Erythroblast (primary cell): ENCODE measurements at regions not wholly inside any gene's neighbourhood (a gene's known extent, or its start where the extent isn't known, plus 50 kb on each side); places are given as distances from the start of the nearest gene placed in this dataset.
"Not testable (repeated sequence)": the region's sequence is repeated elsewhere in the genome, so short reads cannot be mapped to it uniquely, and the experiment has no call there.

ENCODE experiments used
- DNase-seq, 2 experiments: peaks; one replicate each; lab custom pipeline; 2025; lab: John Stamatoyannopoulos, UW
- GATA1 ChIP-seq: IDR thresholded peaks from 2 replicates; pipeline ENCODE4 v1.6.1; 2011; ENCODE audit warnings: low read depth, mild to moderate bottlenecking, control low read depth, low read length, moderate library complexity
- POLR2A ChIP-seq: IDR thresholded peaks from 2 replicates; pipeline ENCODE4 v1.6.1; 2011; ENCODE audit warnings: mild to moderate bottlenecking, low read length

GRCh38 chr11:123357353-123357989 lies 72.6 kb upstream of the GRAMD1B start:
- DNase-seq, result no peak

GRCh38 chr11:123356539-123356938 lies 73.5 kb upstream of the GRAMD1B start:
- no peak for DNase-seq
- no peak for TF ChIP-seq POLR2A

More at GRCh38 chr11:123357353-123357989, 72.6 kb upstream of the GRAMD1B start:
- no peak for TF ChIP-seq GATA1
- TF ChIP-seq POLR2A, result no peak

- DNase-seq, result no peak
- TF ChIP-seq POLR2A (no peak), GATA1 (no peak)
Measured at GRCh38 chr11:123354371-123354975, 75.6 kb upstream of the GRAMD1B start.

- DNase-seq, result no peak
- TF ChIP-seq POLR2A, result no peak
- no peak for TF ChIP-seq GATA1
Measured at GRCh38 chr11:123351375-123351774, 78.7 kb upstream of the GRAMD1B start.

- TF ChIP-seq GATA1, result no peak
- TF ChIP-seq POLR2A, result no peak
- DNase-seq, result no peak
Measured at GRCh38 chr11:123349382-123349781, 80.7 kb upstream of the GRAMD1B start.

GRCh38 chr11:123344790-123345357 lies 85.2 kb upstream of the GRAMD1B start:
- no peak for TF ChIP-seq GATA1
- no peak for TF ChIP-seq POLR2A
- no peak for DNase-seq

- not testable (repeated sequence) for DNase-seq
Measured at GRCh38 chr11:123344188-123344587, 85.9 kb upstream of the GRAMD1B start.

GRCh38 chr11:123338997-123339752 lies 90.9 kb upstream of the GRAMD1B start:
- no peak for DNase-seq
- TF ChIP-seq GATA1 (no peak), POLR2A (no peak)

- no peak for DNase-seq
- TF ChIP-seq POLR2A (no peak), GATA1 (no peak)
Measured at GRCh38 chr11:123338266-123338800, 91.7 kb upstream of the GRAMD1B start.

- no peak for DNase-seq
- TF ChIP-seq POLR2A, result no peak
- no peak for TF ChIP-seq GATA1
Measured at GRCh38 chr11:123334925-123335324, 95.1 kb upstream of the GRAMD1B start.

- not testable (repeated sequence) for DNase-seq
Measured at GRCh38 chr11:123332577-123332976, 97.5 kb upstream of the GRAMD1B start.

- TF ChIP-seq POLR2A (no peak), GATA1 (no peak)
- no peak for DNase-seq
Measured at GRCh38 chr11:123330948-123331347, 99.1 kb upstream of the GRAMD1B start.

- TF ChIP-seq GATA1 (no peak), POLR2A (no peak)
- no peak for DNase-seq
Measured at GRCh38 chr11:123330471-123330870, 99.6 kb upstream of the GRAMD1B start.

- TF ChIP-seq POLR2A (no peak), GATA1 (no peak)
Measured at GRCh38 chr11:123330071-123330470, 100.0 kb upstream of the GRAMD1B start.

More at GRCh38 chr11:123330071-123330470, 100.0 kb upstream of the GRAMD1B start:
- no peak for DNase-seq
